WTC11 (cell line): ENCODE measurements at regions not wholly inside any gene's neighbourhood (a gene's known extent, or its start where the extent isn't known, plus 50 kb on each side); places are given as distances from the start of the nearest gene placed in this dataset.
"Not testable (repeated sequence)": the region's sequence is repeated elsewhere in the genome, so short reads cannot be mapped to it uniquely, and the experiment has no call there.

Source experiments
- ATAC-seq: fragments of 200-7000 bp; cut with Tn5 transposase; 2 replicates; pipeline ENCODE4 v1.10.0; 2021; ENCODE audit warnings: mild to moderate bottlenecking, moderate library complexity
- CTCF ChIA-PET: fragments of 300-600 bp; sonication (Branson Sonifier 250); formaldehyde crosslinking; loops from one replicate; lab custom pipeline; 2021; ENCODE audit warnings: antibody characterized with exemption; lab: Charles Lee
- POLR2A ChIA-PET: fragments of 350-600 bp; sonication (Branson Sonifier 250); formaldehyde crosslinking; loops from one replicate; lab custom pipeline; 2021; ENCODE audit warnings: antibody characterized with exemption; lab: Charles Lee
- DNase-seq: peaks from one replicate; pipeline ENCODE4 v3.0.0; 2021; ENCODE audit warnings: low spot score
- H3K27ac Mint-ChIP-seq: 2 replicates; pipeline ENCODE4 v1.8.0; 2021; ENCODE audit warnings: mixed read lengths
- H3K27me3 Mint-ChIP-seq: 2 replicates; pipeline ENCODE4 v1.8.0; 2021; ENCODE audit warnings: low read depth, mild to moderate bottlenecking, moderate library complexity, mixed read lengths
- H3K36me3 Mint-ChIP-seq: 2 replicates; pipeline ENCODE4 v1.8.0; 2021; ENCODE audit warnings: mixed read lengths
- H3K4me1 Mint-ChIP-seq: 2 replicates; pipeline ENCODE4 v1.8.0; 2022; ENCODE audit warnings: mixed read lengths
- H3K4me3 Mint-ChIP-seq: 2 replicates; pipeline ENCODE4 v1.8.0; 2021; ENCODE audit warnings: mild to moderate bottlenecking, moderate library complexity, mixed read lengths
- H3K9me3 Mint-ChIP-seq: 2 replicates; pipeline ENCODE4 v1.8.0; 2021; ENCODE audit warnings: mixed read lengths

- peaks cover 13% of the 10 kb centered on the region for H3K4me1 Mint-ChIP-seq
- H3K27me3 Mint-ChIP-seq, ATAC-seq, H3K4me3 Mint-ChIP-seq, H3K9me3 Mint-ChIP-seq, DNase-seq, CTCF ChIA-PET, H3K27ac Mint-ChIP-seq, POLR2A ChIA-PET, H3K36me3 Mint-ChIP-seq: not testable (repeated sequence)
Measured at GRCh38 chr2:87512864-87513530, 234.9 kb upstream of the PLGLB2 start.

- H3K4me1 Mint-ChIP-seq, result peaks cover 13% of the 10 kb centered on the region
- H3K36me3 Mint-ChIP-seq, ATAC-seq, CTCF ChIA-PET, H3K27ac Mint-ChIP-seq, DNase-seq, POLR2A ChIA-PET, H3K9me3 Mint-ChIP-seq, H3K4me3 Mint-ChIP-seq, H3K27me3 Mint-ChIP-seq: not testable (repeated sequence)
Measured at GRCh38 chr2:87514034-87514433, 233.9 kb upstream of the PLGLB2 start.

- peaks cover 13% of the 10 kb centered on the region for H3K4me1 Mint-ChIP-seq
- DNase-seq, CTCF ChIA-PET, H3K27ac Mint-ChIP-seq, POLR2A ChIA-PET, H3K27me3 Mint-ChIP-seq, H3K36me3 Mint-ChIP-seq, H3K4me3 Mint-ChIP-seq, H3K9me3 Mint-ChIP-seq: not testable (repeated sequence)
- peak; percentile 44 for ATAC-seq
Measured at GRCh38 chr2:87514515-87514914, 233.4 kb upstream of the PLGLB2 start.

- H3K4me3 Mint-ChIP-seq, H3K27me3 Mint-ChIP-seq, H3K36me3 Mint-ChIP-seq, DNase-seq, H3K9me3 Mint-ChIP-seq, CTCF ChIA-PET, POLR2A ChIA-PET: not testable (repeated sequence)
- Mint-ChIP-seq H3K27ac (0 out of 2 replicates have a peak overlapping the region, but pooled peaks have one; percentile 24), H3K4me1 (peaks cover 13% of the 10 kb centered on the region)
- ATAC-seq, result peak; percentile 23
Measured at GRCh38 chr2:87515226-87515625, 232.7 kb upstream of the PLGLB2 start.

- H3K27ac Mint-ChIP-seq, H3K4me3 Mint-ChIP-seq, H3K27me3 Mint-ChIP-seq, H3K36me3 Mint-ChIP-seq, CTCF ChIA-PET, H3K9me3 Mint-ChIP-seq, DNase-seq, POLR2A ChIA-PET: not testable (repeated sequence)
- peaks cover 13% of the 10 kb centered on the region for H3K4me1 Mint-ChIP-seq
- peak; percentile 51 for ATAC-seq
Measured at GRCh38 chr2:87515875-87516274, 232.0 kb upstream of the PLGLB2 start.

GRCh38 chr2:87516369-87516967 is 231.4 kb upstream of the PLGLB2 start:
- H3K36me3 Mint-ChIP-seq, POLR2A ChIA-PET, H3K4me3 Mint-ChIP-seq, DNase-seq, CTCF ChIA-PET, H3K27ac Mint-ChIP-seq, H3K9me3 Mint-ChIP-seq, H3K27me3 Mint-ChIP-seq, ATAC-seq: not testable (repeated sequence)
- peaks cover 13% of the 10 kb centered on the region for H3K4me1 Mint-ChIP-seq

GRCh38 chr2:87517438-87517837 is 230.4 kb upstream of the PLGLB2 start:
- ATAC-seq, H3K27me3 Mint-ChIP-seq, H3K4me3 Mint-ChIP-seq, POLR2A ChIA-PET, CTCF ChIA-PET, H3K9me3 Mint-ChIP-seq, DNase-seq, H3K27ac Mint-ChIP-seq, H3K36me3 Mint-ChIP-seq: not testable (repeated sequence)
- H3K4me1 Mint-ChIP-seq, result peaks cover 13% of the 10 kb centered on the region

- H3K4me3 Mint-ChIP-seq, H3K27ac Mint-ChIP-seq, H3K36me3 Mint-ChIP-seq, ATAC-seq, H3K27me3 Mint-ChIP-seq, DNase-seq, H3K9me3 Mint-ChIP-seq, CTCF ChIA-PET, POLR2A ChIA-PET: not testable (repeated sequence)
- peaks cover 11% of the 10 kb centered on the region for H3K4me1 Mint-ChIP-seq
Measured at GRCh38 chr2:87518066-87518465, 229.8 kb upstream of the PLGLB2 start.

GRCh38 chr2:87518547-87518946 is 229.3 kb upstream of the PLGLB2 start:
- H3K36me3 Mint-ChIP-seq, H3K27me3 Mint-ChIP-seq, ATAC-seq, H3K4me3 Mint-ChIP-seq, CTCF ChIA-PET, POLR2A ChIA-PET, DNase-seq, H3K9me3 Mint-ChIP-seq, H3K27ac Mint-ChIP-seq: not testable (repeated sequence)
- H3K4me1 Mint-ChIP-seq, result peaks cover 11% of the 10 kb centered on the region

- H3K4me1 Mint-ChIP-seq, result peaks cover 11% of the 10 kb centered on the region
- H3K4me3 Mint-ChIP-seq, POLR2A ChIA-PET, H3K27me3 Mint-ChIP-seq, H3K9me3 Mint-ChIP-seq, H3K27ac Mint-ChIP-seq, DNase-seq, CTCF ChIA-PET, ATAC-seq, H3K36me3 Mint-ChIP-seq: not testable (repeated sequence)
Measured at GRCh38 chr2:87519158-87520011, 228.5 kb upstream of the PLGLB2 start.

- H3K9me3 Mint-ChIP-seq, H3K27me3 Mint-ChIP-seq, H3K36me3 Mint-ChIP-seq, DNase-seq, POLR2A ChIA-PET, H3K4me3 Mint-ChIP-seq, CTCF ChIA-PET, H3K4me1 Mint-ChIP-seq, ATAC-seq, H3K27ac Mint-ChIP-seq: not testable (repeated sequence)
Measured at GRCh38 chr2:87521057-87521456, 226.8 kb upstream of the PLGLB2 start.

- H3K36me3 Mint-ChIP-seq, result not testable (repeated sequence)
Measured at GRCh38 chr2:87521489-87521888, 226.4 kb upstream of the PLGLB2 start.

More at GRCh38 chr2:87521489-87521888, 226.4 kb upstream of the PLGLB2 start:
- DNase-seq, H3K27me3 Mint-ChIP-seq, ATAC-seq, POLR2A ChIA-PET, H3K9me3 Mint-ChIP-seq, H3K4me3 Mint-ChIP-seq, CTCF ChIA-PET, H3K27ac Mint-ChIP-seq, H3K4me1 Mint-ChIP-seq: not testable (repeated sequence)
